ENCODE measurements at regions not wholly inside any gene's neighbourhood (a gene's known extent, or its start where the extent isn't known, plus 50 kb on each side); places are given as distances from the start of the nearest gene placed in this dataset.

GRCh38 chr2:184425083-184425482 lies 173.2 kb upstream of the ZNF804A start:
- TF ChIP-seq FOXM1 (IDR thresholded peaks at IDR 0.05; ENCODE audit: low read depth) (no peak), FOXM1 (CRISPR knock-in tag; IDR thresholded peaks at IDR 0.05; ENCODE audit: low read depth) (no peak), CBX1 (IDR thresholded peaks at IDR 0.05; ENCODE audit: low read depth) (no peak), SMAD1 (IDR thresholded peaks at IDR 0.05; ENCODE audit: low read depth, low read length, partially characterized antibody) (no peak), LEF1 (IDR thresholded peaks at IDR 0.05) (no peak), ZNF444 (CRISPR knock-in tag; IDR thresholded peaks at IDR 0.05) (no peak), MAFF (IDR thresholded peaks at IDR 0.05; ENCODE audit: low read length) (no peak), ZNF197 (CRISPR knock-in tag; IDR thresholded peaks at IDR 0.05; ENCODE audit: low read depth) (no peak), ZBTB7A (IDR thresholded peaks at IDR 0.05; ENCODE audit: borderline replicate concordance, control insufficient read depth, low read depth, low read length) (no peak)
